ENCODE measurements at regions not wholly inside any gene's neighbourhood (a gene's known extent, or its start where the extent isn't known, plus 50 kb on each side); places are given as distances from the start of the nearest gene placed in this dataset.

DNA sequence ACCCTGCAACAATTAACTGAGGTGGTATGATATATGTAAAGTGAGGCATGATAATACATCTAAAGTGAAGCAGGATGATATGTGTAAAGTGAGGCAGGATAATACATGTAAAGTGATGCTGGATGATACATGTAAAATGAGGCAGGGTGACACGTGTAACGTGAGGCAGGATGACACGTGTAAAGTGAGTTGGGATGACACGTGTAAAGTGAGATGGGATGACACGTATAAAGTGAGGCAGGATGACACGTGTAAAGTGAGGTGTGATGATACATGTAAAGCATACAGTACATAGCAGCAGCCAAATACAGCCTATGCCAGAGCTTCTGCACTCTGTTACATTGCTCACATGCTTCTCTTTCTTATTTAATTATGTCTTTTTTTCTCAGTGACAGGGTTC lies 184.4 kb upstream of the FOXF1 start:
- H3K27me3 Mint-ChIP-seq (ENCODE audit: low read depth, poor library complexity) = peaks cover 79% of the 10 kb centered on the region
- TF ChIP-seq, protein P1, sequence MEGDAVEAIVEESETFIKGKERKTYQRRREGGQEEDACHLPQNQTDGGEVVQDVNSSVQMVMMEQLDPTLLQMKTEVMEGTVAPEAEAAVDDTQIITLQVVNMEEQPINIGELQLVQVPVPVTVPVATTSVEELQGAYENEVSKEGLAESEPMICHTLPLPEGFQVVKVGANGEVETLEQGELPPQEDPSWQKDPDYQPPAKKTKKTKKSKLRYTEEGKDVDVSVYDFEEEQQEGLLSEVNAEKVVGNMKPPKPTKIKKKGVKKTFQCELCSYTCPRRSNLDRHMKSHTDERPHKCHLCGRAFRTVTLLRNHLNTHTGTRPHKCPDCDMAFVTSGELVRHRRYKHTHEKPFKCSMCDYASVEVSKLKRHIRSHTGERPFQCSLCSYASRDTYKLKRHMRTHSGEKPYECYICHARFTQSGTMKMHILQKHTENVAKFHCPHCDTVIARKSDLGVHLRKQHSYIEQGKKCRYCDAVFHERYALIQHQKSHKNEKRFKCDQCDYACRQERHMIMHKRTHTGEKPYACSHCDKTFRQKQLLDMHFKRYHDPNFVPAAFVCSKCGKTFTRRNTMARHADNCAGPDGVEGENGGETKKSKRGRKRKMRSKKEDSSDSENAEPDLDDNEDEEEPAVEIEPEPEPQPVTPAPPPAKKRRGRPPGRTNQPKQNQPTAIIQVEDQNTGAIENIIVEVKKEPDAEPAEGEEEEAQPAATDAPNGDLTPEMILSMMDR (IDR thresholded peaks at IDR 0.05) = no peak
- peaks cover 3% of the 10 kb centered on the region for H3K36me3 Mint-ChIP-seq (ENCODE audit: low read depth)
- H3K4me1 Mint-ChIP-seq = peaks cover 36% of the 10 kb centered on the region
- peaks cover 19% of the 10 kb centered on the region for H3K9me3 Mint-ChIP-seq
- DNase-seq = no peak
- no peak overlapping the region for H3K27ac Mint-ChIP-seq
- peak overlapping the region; percentile 4 for H3K4me3 Mint-ChIP-seq

GRCh38 chr16:86327321-86327720 lies 183.0 kb upstream of the FOXF1 start:
- peaks cover 3% of the 10 kb centered on the region for H3K36me3 Mint-ChIP-seq (ENCODE audit: low read depth)
- DNase-seq = no peak
- TF ChIP-seq, protein P1 (IDR thresholded peaks at IDR 0.05) = no peak
- peaks cover 79% of the 10 kb centered on the region for H3K27me3 Mint-ChIP-seq (ENCODE audit: low read depth, poor library complexity)
- no peak overlapping the region for H3K27ac Mint-ChIP-seq
- no peak overlapping the region for H3K4me3 Mint-ChIP-seq
- H3K9me3 Mint-ChIP-seq = peaks cover 19% of the 10 kb centered on the region
- peaks cover 34% of the 10 kb centered on the region for H3K4me1 Mint-ChIP-seq

DNA sequence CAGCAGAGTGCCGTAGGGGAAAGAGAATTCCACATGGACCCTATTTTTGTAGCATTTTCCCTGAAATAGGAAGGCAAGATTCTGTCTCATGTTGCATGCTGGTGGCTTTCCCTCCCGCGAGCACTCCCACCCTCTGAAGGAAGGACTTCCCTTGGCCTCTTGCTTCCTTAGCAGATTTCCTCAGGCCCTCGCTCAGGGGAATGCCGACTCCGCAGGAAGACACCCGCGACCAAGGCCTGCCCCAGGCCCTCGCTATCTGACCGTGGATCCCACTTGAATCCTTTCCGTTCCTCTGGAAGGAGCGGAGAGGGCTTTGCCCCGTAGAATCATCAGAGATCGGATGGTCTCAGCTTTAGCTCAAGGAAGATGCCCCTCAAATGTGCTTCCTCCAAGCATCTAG lies 179.4 kb upstream of the FOXF1 start:
- H3K9me3 Mint-ChIP-seq = peaks cover 5% of the 10 kb centered on the region
- DNase-seq = no peak
- H3K4me3 Mint-ChIP-seq = no peak overlapping the region
- peaks cover under 1% of the 10 kb centered on the region for H3K36me3 Mint-ChIP-seq (ENCODE audit: low read depth)
- no peak overlapping the region for H3K27ac Mint-ChIP-seq
- peaks cover 92% of the 10 kb centered on the region for H3K27me3 Mint-ChIP-seq (ENCODE audit: low read depth, poor library complexity)
- peaks cover 30% of the 10 kb centered on the region for H3K4me1 Mint-ChIP-seq
- TF ChIP-seq, protein P1 (IDR thresholded peaks at IDR 0.05) = no peak

DNA sequence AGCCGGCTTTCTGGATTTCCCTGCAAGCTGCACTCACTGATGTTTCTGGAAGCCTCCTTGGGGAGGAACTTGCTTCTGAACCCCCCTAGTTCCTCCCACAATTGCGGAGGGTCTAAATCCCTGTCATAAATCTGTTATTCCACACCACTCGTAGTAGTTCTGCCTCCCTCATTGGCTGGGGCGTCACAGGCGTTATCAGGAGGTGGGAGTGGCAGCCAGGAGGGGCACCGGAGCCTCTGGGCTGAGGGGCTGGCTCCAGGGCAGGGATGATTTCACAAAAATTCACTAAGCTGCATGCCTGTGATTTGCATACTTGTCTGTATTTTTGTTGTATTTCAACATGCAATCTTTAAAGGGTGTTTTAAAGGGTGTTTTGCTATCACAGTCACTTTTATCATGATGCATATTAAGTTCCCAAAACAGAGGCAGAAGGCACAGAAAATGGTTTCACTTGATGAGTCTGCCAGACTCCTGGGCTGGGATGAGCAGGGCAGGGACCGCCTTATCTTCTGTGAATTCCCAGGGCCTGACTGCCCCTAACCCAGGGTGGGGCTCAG lies 176.2 kb upstream of the FOXF1 start:
- no peak overlapping the region for H3K4me3 Mint-ChIP-seq

DNA sequence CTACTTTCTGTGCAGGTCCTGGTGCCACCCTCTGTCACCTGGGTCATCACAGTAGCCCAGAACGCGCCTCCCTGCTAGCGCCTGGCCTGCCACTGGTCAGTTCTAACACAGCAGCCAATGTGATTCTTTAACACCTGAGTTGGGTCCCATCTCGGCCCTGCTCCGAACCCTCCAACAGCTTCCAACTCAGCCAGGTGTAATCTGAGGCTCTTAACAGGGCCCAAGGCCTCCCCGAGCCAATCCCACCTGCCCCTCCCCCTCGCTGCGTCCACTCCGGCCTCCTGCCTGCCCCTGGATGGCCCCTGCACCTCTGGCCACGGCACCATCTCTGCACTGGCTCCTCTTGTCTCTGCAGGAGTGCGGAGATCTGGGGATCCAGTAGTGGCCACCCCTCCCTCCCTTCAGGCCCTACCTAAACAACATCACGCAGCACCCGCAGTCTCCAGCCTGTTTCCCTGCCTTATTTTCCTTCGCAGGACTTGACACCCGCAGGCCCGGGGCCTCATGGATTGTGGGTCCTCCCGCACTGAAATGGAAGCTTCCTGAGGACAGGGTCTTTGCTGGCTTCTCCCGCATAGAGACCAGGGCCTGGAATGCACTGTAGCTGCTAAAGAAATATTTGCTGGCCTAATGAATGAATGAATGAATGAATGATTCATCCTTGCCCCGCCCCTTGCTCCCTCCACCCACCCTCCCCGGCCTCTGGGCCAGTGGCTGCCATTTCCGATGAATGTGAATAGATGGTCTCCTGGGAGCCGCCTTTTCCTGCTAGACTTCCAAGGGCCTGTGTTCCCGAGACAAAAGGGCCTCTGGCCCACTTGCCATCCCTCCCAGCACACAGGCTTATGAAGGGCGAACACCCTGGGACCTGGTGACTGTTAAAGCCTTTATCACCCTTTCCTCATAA lies 174.8 kb upstream of the FOXF1 start:
- Mint-ChIP-seq H3K27me3 (ENCODE audit: low read depth, poor library complexity) (peaks cover 84% of the 10 kb centered on the region), H3K27ac (no peak overlapping the region), H3K4me1 (peaks cover 34% of the 10 kb centered on the region), H3K36me3 (ENCODE audit: low read depth) (no peaks in the 10 kb centered on the region), H3K4me3 (no peak overlapping the region), H3K9me3 (no peaks in the 10 kb centered on the region)
- TF ChIP-seq, protein P1 (IDR thresholded peaks at IDR 0.05) = no peak
- DNase-seq = no peak

More for the DNA sequence above, 176.2 kb upstream of the FOXF1 start:
- Mint-ChIP-seq H3K4me1 (peaks cover 34% of the 10 kb centered on the region), H3K9me3 (no peaks in the 10 kb centered on the region), H3K27me3 (ENCODE audit: low read depth, poor library complexity) (peaks cover 81% of the 10 kb centered on the region), H3K27ac (no peak overlapping the region), H3K36me3 (ENCODE audit: low read depth) (no peaks in the 10 kb centered on the region)
- no peak for DNase-seq
- TF ChIP-seq, protein P1 (IDR thresholded peaks at IDR 0.05) = no peak

Measured in nephron progenitor cell (in vitro differentiated cells).